CD14-positive monocyte (primary cell): ENCODE measurements at regions not wholly inside any gene's neighbourhood (a gene's known extent, or its start where the extent isn't known, plus 50 kb on each side); places are given as distances from the start of the nearest gene placed in this dataset.

ENCODE experiments used
- DNase-seq, 3 donors: peaks; one replicate each; pipeline ENCODE4 v3.0.0-alpha.2; 2011 to 2022
- H2AFZ ChIP-seq: 2 replicates; pipeline ENCODE4 v1.6.0; 2012; ENCODE audit warnings: mild to moderate bottlenecking, low read depth, low read length, inconsistent platforms; ENCODE audit not compliant: insufficient read depth, poor library complexity, severe bottlenecking
- H3K27ac ChIP-seq, 2 donors: 1 replicate in 1 of 2; 2 replicates in 1 of 2; pipeline ENCODE4 v1.5.1; 2012 to 2013; ENCODE audit warnings: low read length in 2 of 2, control low read depth in 1 of 2, inconsistent platforms in 1 of 2, low read depth in 1 of 2, mild to moderate bottlenecking in 1 of 2
- H3K27me3 ChIP-seq, 2 donors: one replicate each; pipeline versions ENCODE4 v1.6.0 to v1.6.1; 2011 to 2013; ENCODE audit warnings: low read length in 2 of 2; ENCODE audit not compliant: control insufficient read depth in 2 of 2, insufficient read depth in 2 of 2
- H3K36me3 ChIP-seq, 2 donors: replicated peaks in 1 of 2; 1 replicate in 1 of 2; 2 replicates in 1 of 2; pipeline versions ENCODE4 v1.5.1 to v1.6.1; 2012 to 2013; ENCODE audit warnings: low read length in 2 of 2, control low read depth in 1 of 2, inconsistent platforms in 1 of 2, mild to moderate bottlenecking in 1 of 2; ENCODE audit not compliant: insufficient read depth in 2 of 2, control insufficient read depth in 1 of 2
- H3K4me1 ChIP-seq, 2 donors: 1 replicate in 1 of 2; 2 replicates in 1 of 2; pipeline versions ENCODE4 v1.5.1 to v1.6.1; 2012 to 2013; ENCODE audit warnings: low read length in 2 of 2, control low read depth in 1 of 2, inconsistent platforms in 1 of 2, mild to moderate bottlenecking in 1 of 2, moderate library complexity in 1 of 2; ENCODE audit not compliant: insufficient read depth in 2 of 2, control insufficient read depth in 1 of 2
- H3K4me2 ChIP-seq: replicated peaks from 2 replicates; pipeline ENCODE3; 2012; ENCODE audit warnings: low read length, moderate library complexity, mild to moderate bottlenecking; ENCODE audit not compliant: poor library complexity, severe bottlenecking; ENCODE audit errors: extremely low read depth
- H3K4me3 ChIP-seq, 3 experiments: fragments of 200-600 bp in 1 of 3; sonication (generic) in 1 of 3; replicated peaks in 1 of 3; 1 replicate in 2 of 3; 2 replicates in 1 of 3; pipeline ENCODE4 v1.5.1; 2011 to 2013; ENCODE audit warnings: low read length in 3 of 3, mild to moderate bottlenecking in 3 of 3, control low read depth in 2 of 3, low read depth in 2 of 3, inconsistent platforms in 1 of 3, moderate library complexity in 1 of 3
- H3K79me2 ChIP-seq: 2 replicates; pipeline ENCODE4 v1.6.0; 2012; ENCODE audit warnings: mild to moderate bottlenecking, control low read depth, inconsistent platforms, low read length, moderate library complexity; ENCODE audit not compliant: insufficient read depth
- H3K9ac ChIP-seq: 2 replicates; pipeline ENCODE4 v1.6.0; 2017; ENCODE audit warnings: low read length, mild to moderate bottlenecking; ENCODE audit not compliant: insufficient read depth, poor library complexity, severe bottlenecking
- H3K9me3 ChIP-seq, 2 donors: replicated peaks in 1 of 2; 1 replicate in 1 of 2; 2 replicates in 1 of 2; pipeline versions ENCODE4 v1.5.1 to v1.6.1; 2012 to 2013; ENCODE audit warnings: low read length in 2 of 2, control low read depth in 1 of 2; ENCODE audit not compliant: control insufficient read depth in 1 of 2, insufficient read depth in 1 of 2
- H4K20me1 ChIP-seq: 2 replicates; pipeline ENCODE4 v1.6.0; 2012; ENCODE audit warnings: mild to moderate bottlenecking, low read length, control low read depth, moderate library complexity; ENCODE audit not compliant: insufficient read depth
- H3K27ac Mint-ChIP-seq, 7 donors: one replicate each; pipeline ENCODE4 v1.8.0; 2020; ENCODE audit warnings: mild to moderate bottlenecking in 7 of 7, mixed read lengths in 7 of 7, moderate library complexity in 6 of 7, inconsistent platforms in 2 of 7
- H3K27me3 Mint-ChIP-seq, 3 donors: one replicate each; pipeline ENCODE4 v1.8.0; 2021 to 2022; ENCODE audit warnings: low read depth in 3 of 3, mild to moderate bottlenecking in 3 of 3, mixed read lengths in 3 of 3, moderate library complexity in 3 of 3, inconsistent platforms in 1 of 3
- H3K36me3 Mint-ChIP-seq, 2 donors: one replicate each; pipeline ENCODE4 v1.8.0; 2020; ENCODE audit warnings: mixed read lengths in 2 of 2, inconsistent platforms in 1 of 2, mild to moderate bottlenecking in 1 of 2
- H3K4me1 Mint-ChIP-seq: one replicate; pipeline ENCODE4 v1.8.0; 2020; ENCODE audit warnings: mild to moderate bottlenecking, mixed read lengths
- H3K4me3 Mint-ChIP-seq, 2 donors: one replicate each; pipeline ENCODE4 v1.8.0; 2020; ENCODE audit warnings: mild to moderate bottlenecking in 2 of 2, mixed read lengths in 2 of 2, moderate library complexity in 1 of 2
- H3K9me3 Mint-ChIP-seq, 7 donors: one replicate each; pipeline ENCODE4 v1.8.0; 2020 to 2022; ENCODE audit warnings: mixed read lengths in 7 of 7, mild to moderate bottlenecking in 6 of 7, moderate library complexity in 6 of 7, inconsistent platforms in 2 of 7
- CTCF ChIP-seq: fragments of 200-600 bp; IDR thresholded peaks from one replicate; pipeline ENCODE4 v1.8.0; 2022; ENCODE audit warnings: antibody characterized with exemption, mild to moderate bottlenecking
- WGBS: methylation state at CpG from one replicate; pipeline ENCODE4 v1.1.5; 2013; ENCODE audit warnings: missing lambda C conversion rate; ENCODE audit not compliant: insufficient coverage; 5-methylcytosine and 5-hydroxymethylcytosine counted together
- intact Hi-C, 2 donors: fragments of 100-400 bp; cut with micrococcal nuclease; formaldehyde crosslinking; loops; one replicate each; pipeline versions ENCODE4 v1.15.0 to v1.15.1; 2023

DNA sequence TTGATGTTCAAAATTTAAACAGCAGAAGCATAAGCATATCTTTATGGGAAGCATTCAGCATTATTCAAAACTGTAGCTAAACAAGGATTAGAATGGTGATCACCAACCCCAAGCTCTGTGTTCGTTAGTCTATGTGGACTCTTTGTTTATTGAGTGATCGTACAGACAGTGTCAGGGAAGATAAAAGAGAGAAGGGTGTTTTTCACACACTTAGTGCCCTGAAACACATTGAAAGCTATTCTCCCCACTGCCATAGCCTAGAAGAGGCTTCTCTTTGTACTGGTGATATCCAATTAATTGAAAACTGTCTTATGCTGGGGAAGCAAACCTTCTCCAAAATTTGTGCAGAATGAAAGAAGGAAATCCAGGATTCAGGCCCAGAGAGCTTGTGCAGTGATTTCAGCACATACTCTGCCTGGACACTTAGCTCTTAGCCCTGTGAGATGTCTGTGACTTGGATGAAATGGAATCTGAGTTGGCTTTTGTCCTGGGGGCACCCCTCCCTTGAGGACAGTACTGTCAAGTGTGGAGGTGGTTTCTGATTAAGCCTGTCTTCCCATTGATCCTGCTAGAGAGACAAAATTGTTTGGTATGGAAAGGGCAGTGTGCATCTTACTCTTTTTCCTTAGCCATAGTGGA lies 125.7 kb upstream of the MTHFD1L start:
- no peak overlapping the region for H2AFZ ChIP-seq
- H3K9me3 Mint-ChIP-seq = no peaks in the 10 kb centered on the region

GRCh38 chr6:150740453-150740852 lies 125.0 kb upstream of the MTHFD1L start:
- Mint-ChIP-seq H3K4me3 (no peak overlapping the region), H3K9me3 (no peaks in the 10 kb centered on the region), H3K27ac (no peak overlapping the region), H3K27me3 (peaks cover 3 to 12% (median 4%) of the 10 kb centered on the region in 3 donors), H3K36me3 (no peaks in the 10 kb centered on the region), H3K4me1 (no peaks in the 10 kb centered on the region)
- no peaks in the 10 kb centered on the region for H3K27me3 ChIP-seq
- no peak overlapping the region for H3K27ac ChIP-seq
- no peaks in the 10 kb centered on the region for H3K9me3 ChIP-seq
- no peak overlapping the region for H3K9ac ChIP-seq
- intact Hi-C loops = no loop called here
- H3K4me1 ChIP-seq = no peaks in the 10 kb centered on the region
- no peaks in the 10 kb centered on the region for H3K79me2 ChIP-seq
- no peak for TF ChIP-seq CTCF
- H2AFZ ChIP-seq = no peak overlapping the region
- no peak for DNase-seq
- no peaks in the 10 kb centered on the region for H4K20me1 ChIP-seq
- WGBS = no CpG with 5 or more reads among the region's 8 CpGs
- no peaks in the 10 kb centered on the region for H3K36me3 ChIP-seq
- no peak overlapping the region for H3K4me2 ChIP-seq
- no peak overlapping the region for H3K4me3 ChIP-seq

More for the DNA sequence above, 125.7 kb upstream of the MTHFD1L start:
- no peaks in the 10 kb centered on the region for H3K9me3 ChIP-seq
- intact Hi-C loops = no loop called here
- H3K27me3 ChIP-seq = no peaks in the 10 kb centered on the region
- Mint-ChIP-seq H3K27ac (no peak overlapping the region), H3K4me3 (no peak overlapping the region), H3K27me3 (peaks cover 3 to 14% (median 4%) of the 10 kb centered on the region in 3 donors), H3K36me3 (no peaks in the 10 kb centered on the region), H3K4me1 (no peaks in the 10 kb centered on the region)
- no peaks in the 10 kb centered on the region for H3K4me1 ChIP-seq
- no peaks in the 10 kb centered on the region for H3K36me3 ChIP-seq
- H3K9ac ChIP-seq = no peak overlapping the region
- H3K4me2 ChIP-seq = no peak overlapping the region
- no peaks in the 10 kb centered on the region for H3K79me2 ChIP-seq
- TF ChIP-seq CTCF = no peak
- no peaks in the 10 kb centered on the region for H4K20me1 ChIP-seq
- H3K4me3 ChIP-seq = no peak overlapping the region
- DNase-seq = no peak
- H3K27ac ChIP-seq = no peak overlapping the region
- no CpG with 5 or more reads among the region's 2 CpGs for WGBS
